HEK293T (cell line): ENCODE measurements at regions not wholly inside any gene's neighbourhood (a gene's known extent, or its start where the extent isn't known, plus 50 kb on each side); places are given as distances from the start of the nearest gene placed in this dataset.

Experiments used
- BHLHE40 ChIP-seq: fragments of 450-650 bp; IDR thresholded peaks from 2 replicates; pipeline ENCODE4 v1.6.1; 2016; ENCODE audit warnings: mild to moderate bottlenecking, moderate library complexity, borderline replicate concordance
- ELF4 ChIP-seq: fragments of 450-650 bp; IDR thresholded peaks from 2 replicates; pipeline ENCODE4 v1.6.1; 2017; ENCODE audit warnings: antibody characterized with exemption
- FOXA1 ChIP-seq: fragments of 450-650 bp; IDR thresholded peaks from 2 replicates; pipeline ENCODE4 v1.6.1; 2016; ENCODE audit warnings: mild to moderate bottlenecking
- FOXK2 ChIP-seq: fragments of 450-650 bp; IDR thresholded peaks from 2 replicates; pipeline ENCODE4 v1.6.1; 2016; ENCODE audit warnings: mild to moderate bottlenecking
- FOXM1 ChIP-seq: fragments of 450-650 bp; IDR thresholded peaks from 2 replicates; pipeline ENCODE4 v1.6.1; 2017; ENCODE audit warnings: mild to moderate bottlenecking, borderline replicate concordance
- LEF1 ChIP-seq: fragments of 450-650 bp; IDR thresholded peaks from 2 replicates; pipeline ENCODE4 v1.6.1; 2017; ENCODE audit warnings: mild to moderate bottlenecking, borderline replicate concordance
- NFRKB ChIP-seq: fragments of 450-650 bp; IDR thresholded peaks from 2 replicates; pipeline ENCODE4 v1.6.1; 2016; ENCODE audit warnings: mild to moderate bottlenecking, moderate library complexity
- SP1 ChIP-seq: fragments of 450-650 bp; IDR thresholded peaks from 2 replicates; pipeline ENCODE4 v1.6.1; 2017
- TARDBP ChIP-seq: fragments of 450-650 bp; IDR thresholded peaks from 2 replicates; pipeline ENCODE4 v1.6.1; 2016
- ZNF384 ChIP-seq: fragments of 450-650 bp; IDR thresholded peaks from 2 replicates; pipeline ENCODE4 v1.6.1; 2016
- TF ChIP-seq, protein P1 (sequence below): fragments of 450-650 bp; IDR thresholded peaks from 2 replicates; pipeline ENCODE4 v1.6.1; 2016

DNA sequence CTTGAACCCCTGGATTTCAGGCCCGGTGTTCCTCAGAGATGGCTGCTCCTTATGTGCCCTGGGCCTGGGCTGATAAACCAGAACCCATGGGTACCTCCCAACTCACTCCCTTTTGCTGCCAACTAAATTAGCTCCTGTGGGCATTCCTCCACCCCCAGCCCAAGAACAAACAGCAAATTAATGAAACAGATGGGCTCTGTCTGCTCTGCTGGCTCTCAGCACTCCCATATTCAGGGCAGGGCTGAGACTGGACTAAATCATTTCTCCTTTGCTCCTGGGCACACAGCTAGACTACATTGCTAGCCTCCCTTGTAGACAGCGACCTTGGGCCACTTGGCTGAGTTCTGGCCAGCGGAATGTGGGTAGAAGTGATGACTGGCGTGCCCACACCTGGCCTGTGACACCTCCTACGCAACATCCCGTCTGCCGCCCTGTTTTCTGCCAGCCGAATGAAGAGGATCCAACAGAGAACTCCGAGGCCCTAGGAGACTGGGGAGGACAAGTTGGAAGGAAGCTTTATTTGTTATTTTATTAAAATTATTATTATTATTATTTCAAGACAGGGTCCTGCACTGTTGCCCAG is 101.9 kb upstream of the DISP3 start:
- TF ChIP-seq, protein P1, sequence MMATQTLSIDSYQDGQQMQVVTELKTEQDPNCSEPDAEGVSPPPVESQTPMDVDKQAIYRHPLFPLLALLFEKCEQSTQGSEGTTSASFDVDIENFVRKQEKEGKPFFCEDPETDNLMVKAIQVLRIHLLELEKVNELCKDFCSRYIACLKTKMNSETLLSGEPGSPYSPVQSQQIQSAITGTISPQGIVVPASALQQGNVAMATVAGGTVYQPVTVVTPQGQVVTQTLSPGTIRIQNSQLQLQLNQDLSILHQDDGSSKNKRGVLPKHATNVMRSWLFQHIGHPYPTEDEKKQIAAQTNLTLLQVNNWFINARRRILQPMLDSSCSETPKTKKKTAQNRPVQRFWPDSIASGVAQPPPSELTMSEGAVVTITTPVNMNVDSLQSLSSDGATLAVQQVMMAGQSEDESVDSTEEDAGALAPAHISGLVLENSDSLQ, result no peak
- TF ChIP-seq ELF4 (no peak), BHLHE40 (no peak), TARDBP (no peak), SP1 (no peak), FOXA1 (no peak), NFRKB (no peak), FOXM1 (no peak), FOXK2 (no peak), LEF1 (no peak), ZNF384 (no peak)
